Upper lobe of left lung (tissue), 4 donors: ENCODE measurements at regions not wholly inside any gene's neighbourhood (a gene's known extent, or its start where the extent isn't known, plus 50 kb on each side); places are given as distances from the start of the nearest gene placed in this dataset.

Experiments used
- CTCF ChIP-seq, 6 experiments: fragments of 450-650 bp in 4 of 6; fragments of 200-600 bp in 2 of 6; sonication (generic) in 2 of 6; IDR thresholded peaks; one replicate each; pipeline ENCODE4 v1.5.1; 2016 to 2019; ENCODE audit warnings: antibody characterized with exemption in 6 of 6
- POLR2A ChIP-seq, 4 donors: fragments of 450-650 bp; IDR thresholded peaks; one replicate each; pipeline ENCODE4 v1.5.1; 2016 to 2017; ENCODE audit warnings: antibody characterized with exemption in 4 of 4, mild to moderate bottlenecking in 2 of 4

DNA sequence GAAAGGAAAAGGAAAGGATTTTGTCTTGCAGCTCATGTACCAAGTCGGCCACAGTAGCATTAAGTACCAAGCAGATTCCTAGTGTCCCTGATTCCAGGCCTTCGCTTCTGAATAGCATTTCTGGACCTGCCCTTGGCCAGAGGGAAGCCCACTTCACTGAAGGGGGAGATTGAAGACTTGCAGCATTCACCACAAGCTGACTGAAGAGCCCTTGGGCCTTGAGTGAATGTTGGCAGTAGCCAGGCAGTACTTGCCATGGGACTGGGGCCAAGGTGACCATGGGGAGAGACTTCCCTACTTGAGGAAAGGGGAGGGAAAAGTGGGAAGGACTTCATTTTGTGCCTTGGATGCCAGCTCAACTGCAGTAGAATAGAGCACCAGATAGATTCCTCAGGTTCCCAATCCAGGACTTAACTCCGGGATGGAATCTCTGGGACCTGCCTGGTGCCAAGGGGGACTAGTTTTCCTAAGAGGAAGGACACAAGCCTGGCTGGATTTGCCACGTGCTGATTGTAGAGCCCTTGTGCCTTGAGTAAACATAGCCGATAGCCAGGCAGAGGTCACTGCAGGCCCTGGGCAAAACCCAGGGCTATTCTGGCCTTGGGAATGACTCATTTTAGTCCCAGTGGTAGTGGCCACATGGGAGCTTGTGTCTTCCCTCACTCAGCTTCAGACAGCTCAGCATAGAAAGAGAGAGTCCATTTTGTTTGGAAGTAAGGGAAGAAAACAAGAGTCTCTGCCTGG is 141.7 kb upstream of the KCND2 start:
- TF ChIP-seq CTCF (IDR thresholded peaks at IDR 0.05): no peak
- no peak for TF ChIP-seq POLR2A (IDR thresholded peaks at IDR 0.05)
